GM12878 (cell line): ENCODE measurements at regions not wholly inside any gene's neighbourhood (a gene's known extent, or its start where the extent isn't known, plus 50 kb on each side); places are given as distances from the start of the nearest gene placed in this dataset.

Experiments
- ATAC-seq: fragments of 200-7000 bp; cut with Tn5 transposase; 3 replicates; pipeline ENCODE4 v1.9.1; 2020; ENCODE audit warnings: mild to moderate bottlenecking, moderate library complexity
- BruUV-seq: library from RNA; stranded (reverse); fragments of 400-500 nt; replicated peaks from 2 replicates; lab custom pipeline; 2021; lab: Mats Ljungman, UMichigan
- CTCF ChIA-PET: fragments of 300-600 bp; sonication (Branson Sonifier 250); formaldehyde crosslinking; extraction: SDS; loops from one replicate; lab custom pipeline; 2021; ENCODE audit warnings: inconsistent platforms; lab: Yijun Ruan, JAX
- POLR2A ChIA-PET: fragments of 350-600 bp; formaldehyde crosslinking; extraction: SDS; loops from one replicate; lab custom pipeline; 2021; ENCODE audit warnings: inconsistent platforms; lab: Charles Lee
- RAD21 ChIA-PET: fragments of 300-600 bp; sonication (Branson Sonifier 250); formaldehyde crosslinking; loops from one replicate; lab custom pipeline; 2023; ENCODE audit warnings: antibody characterized with exemption; ENCODE audit not compliant: unreplicated experiment; lab: Charles Lee
- SMC1A ChIA-PET: fragments of 300-600 bp; sonication (Branson Sonifier 250); formaldehyde crosslinking; loops from one replicate; lab custom pipeline; 2023; ENCODE audit not compliant: unreplicated experiment, uncharacterized antibody; lab: Charles Lee
- DNase-seq: peaks from one replicate; pipeline ENCODE4 v3.0.0-alpha.2; 2011; ENCODE audit warnings: low read depth, low spot score
- FAIRE-seq: peaks from 3 replicates; lab custom pipeline; 2011; peaks lifted over from hg19 to GRCh38; lab: Jason Lieb, UNC
- H2AFZ ChIP-seq: 2 replicates; pipeline ENCODE4 v1.6.0; 2011; ENCODE audit warnings: low read depth, low read length, control low read depth; ENCODE audit not compliant: control insufficient read depth
- H3K27ac ChIP-seq: 2 replicates; pipeline ENCODE4 v1.5.1; 2011; ENCODE audit warnings: control low read depth; ENCODE audit not compliant: control insufficient read depth, insufficient read depth
- H3K27me3 ChIP-seq, 2 experiments: replicated peaks in 1 of 2; 2 replicates each; pipeline versions ENCODE4 v1.6.0 to v1.6.1; 2011; ENCODE audit warnings: low read length in 1 of 2; ENCODE audit not compliant: control insufficient read depth in 2 of 2, insufficient read depth in 2 of 2
- H3K36me3 ChIP-seq, 2 experiments: 2 replicates each; pipeline ENCODE4 v1.5.1; 2011; ENCODE audit warnings: low read length in 1 of 2; ENCODE audit not compliant: control insufficient read depth in 2 of 2, insufficient read depth in 2 of 2
- H3K4me1 ChIP-seq: 2 replicates; pipeline ENCODE4 v1.6.1; 2011; ENCODE audit warnings: mild to moderate bottlenecking, low read length, moderate library complexity, mixed read lengths; ENCODE audit not compliant: control insufficient read depth, insufficient read depth
- H3K4me2 ChIP-seq: 2 replicates; pipeline ENCODE4 v1.6.0; 2011; ENCODE audit warnings: control low read depth; ENCODE audit not compliant: control insufficient read depth, insufficient read depth
- H3K4me3 ChIP-seq: fragments of 200-600 bp; sonication (generic); 2 replicates; pipeline ENCODE4 v1.5.1; 2016
- H3K79me2 ChIP-seq: 2 replicates; pipeline ENCODE4 v1.6.0; 2011; ENCODE audit warnings: low read length; ENCODE audit not compliant: control insufficient read depth, insufficient read depth
- H3K9ac ChIP-seq: 2 replicates; pipeline ENCODE4 v1.8.0; 2011; ENCODE audit warnings: low read length, control low read depth, mixed read lengths; ENCODE audit not compliant: control insufficient read depth, insufficient read depth
- H3K9me3 ChIP-seq: replicated peaks from 3 replicates; pipeline ENCODE4 v1.5.1; 2011; ENCODE audit warnings: mild to moderate bottlenecking, low read length; ENCODE audit not compliant: control insufficient read depth, insufficient read depth
- H4K20me1 ChIP-seq: 2 replicates; pipeline ENCODE4 v1.6.0; 2011; ENCODE audit not compliant: control insufficient read depth, insufficient read depth
- CHD4 ChIP-seq: fragments of 200-600 bp; sonication (generic); IDR thresholded peaks from 2 replicates; pipeline ENCODE4 v1.6.1; 2016; ENCODE audit warnings: mild to moderate bottlenecking
- CREB1 ChIP-seq: IDR thresholded peaks from 2 replicates; pipeline ENCODE4 v1.6.1; 2012; ENCODE audit warnings: low read depth, mild to moderate bottlenecking, inconsistent platforms
- ESRRA ChIP-seq: IDR thresholded peaks from 2 replicates; pipeline ENCODE4 v1.6.1; 2012; ENCODE audit warnings: mild to moderate bottlenecking, low read length, improper control_type of control experiment
- FOS ChIP-seq: IDR thresholded peaks from 3 replicates; pipeline ENCODE4 v1.6.1; 2011; ENCODE audit warnings: borderline replicate concordance; ENCODE audit not compliant: insufficient read length; ENCODE audit errors: extremely low read depth
- HDGF ChIP-seq: fragments of 450-650 bp; IDR thresholded peaks from 2 replicates; pipeline ENCODE4 v1.6.1; 2016; ENCODE audit warnings: antibody characterized with exemption
- LARP7 ChIP-seq: fragments of 450-650 bp; IDR thresholded peaks from 2 replicates; pipeline ENCODE4 v1.6.1; 2017; ENCODE audit warnings: mild to moderate bottlenecking
- NBN ChIP-seq: fragments of 450-650 bp; IDR thresholded peaks from 2 replicates; pipeline ENCODE4 v1.6.1; 2016
- NFIC ChIP-seq: IDR thresholded peaks from 2 replicates; pipeline ENCODE4 v1.6.1; 2012; ENCODE audit warnings: low read depth, mild to moderate bottlenecking, inconsistent platforms, low read length, moderate library complexity
- SMARCA5 ChIP-seq: fragments of 450-650 bp; IDR thresholded peaks from 2 replicates; pipeline ENCODE4 v1.6.1; 2017; ENCODE audit warnings: mild to moderate bottlenecking
- SP1 ChIP-seq: IDR thresholded peaks from one replicate; pipeline ENCODE4 v1.6.1; 2011; ENCODE audit warnings: low read depth, low read length
- STAT3 ChIP-seq: IDR thresholded peaks from 2 replicates; pipeline ENCODE4 v1.6.1; 2011; ENCODE audit warnings: low read depth, low read length, improper control_type of control experiment
- TCF12 ChIP-seq: IDR thresholded peaks from 2 replicates; pipeline ENCODE4 v1.6.1; 2011; ENCODE audit warnings: low read depth, mild to moderate bottlenecking, low read length
- ZNF217 ChIP-seq: fragments of 450-650 bp; IDR thresholded peaks from 2 replicates; pipeline ENCODE4 v1.6.1; 2017; ENCODE audit warnings: antibody characterized with exemption, mild to moderate bottlenecking
- WGBS: methylation state at CpG from one replicate; pipeline ENCODE4 v1.1.6; 2016; ENCODE audit warnings: low lambda C conversion rate; ENCODE audit not compliant: insufficient replicate concordance, insufficient coverage; ENCODE audit errors: missing lambda C conversion rate; 5-methylcytosine and 5-hydroxymethylcytosine counted together
- in situ Hi-C: fragments of 300-500 bp; cut with MboI; formaldehyde crosslinking; loops from 9 replicates; pipeline ENCODE4 v1.14.3; 2018; ENCODE audit warnings: mixed read lengths
- intact Hi-C: fragments of 100-400 bp; cut with micrococcal nuclease; formaldehyde crosslinking; loops from one replicate; pipeline ENCODE4 v1.14.2; 2022; ENCODE audit not compliant: unreplicated experiment
- TF ChIP-seq, protein P1 (sequence below): fragments of 450-650 bp; IDR thresholded peaks from 2 replicates; pipeline ENCODE4 v1.6.1; 2016; ENCODE audit warnings: mild to moderate bottlenecking
- TF ChIP-seq, protein P2 (sequence below): IDR thresholded peaks from 2 replicates; pipeline ENCODE4 v1.6.1; 2011; ENCODE audit warnings: borderline replicate concordance, low read depth, mild to moderate bottlenecking, moderate library complexity, low read length; ENCODE audit not compliant: insufficient read depth, poor library complexity, severe bottlenecking
- TF ChIP-seq, protein P3 (sequence below): IDR thresholded peaks from 2 replicates; pipeline ENCODE4 v1.6.1; 2012; ENCODE audit warnings: low read depth, low read length, improper control_type of control experiment

DNA sequence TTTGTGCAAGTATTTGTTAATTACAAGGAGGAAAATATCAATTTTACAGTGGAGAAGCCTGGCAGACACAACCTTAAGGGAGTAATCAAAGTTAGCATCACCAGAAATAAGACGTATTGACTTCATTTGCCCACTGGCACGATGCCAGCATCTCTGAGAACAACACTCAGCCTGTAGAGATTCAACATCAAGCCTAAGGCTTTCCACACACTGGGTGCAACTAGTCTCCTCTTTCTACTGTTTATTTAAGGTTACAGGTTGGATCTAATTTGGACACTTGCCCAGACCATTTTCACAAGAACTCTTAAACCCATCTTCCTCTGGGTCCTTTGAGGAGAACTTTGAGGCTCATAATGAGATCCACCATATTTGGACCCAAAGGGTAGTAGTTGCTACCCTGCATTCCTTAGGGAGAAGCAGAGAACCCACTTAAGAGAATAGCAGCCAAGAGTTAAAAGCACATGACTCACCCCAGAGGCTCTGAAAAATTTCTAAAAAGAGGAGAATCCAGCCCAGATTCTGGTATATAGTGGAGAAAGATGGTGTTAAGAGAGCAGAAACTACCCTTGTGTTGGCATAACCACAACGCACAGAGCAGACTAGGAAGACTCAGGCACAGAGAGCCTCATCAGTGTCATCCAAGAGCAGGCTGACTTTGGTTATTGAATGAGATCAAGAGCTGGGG, 97.3 kb downstream of the CCDC71L start:
- no peak overlapping the region for H3K27ac ChIP-seq
- ChIA-PET POLR2A (no interaction called here), SMC1A (interaction anchor here (1.0 kb wide), 1 partner anchor 10 kb away, joined by 3 read pairs; no protein-coding TSS in a partner anchor)
- no peak overlapping the region for H3K4me3 ChIP-seq
- in situ Hi-C loops (no loop called here), intact Hi-C loops (no loop called here)
- H4K20me1 ChIP-seq: no peaks in the 10 kb centered on the region
- H3K36me3 ChIP-seq: no peaks in the 10 kb centered on the region
- H3K4me1 ChIP-seq: peaks cover 7% of the 10 kb centered on the region; the same call in 1 of the 2 replicates
- no peak overlapping the region for H2AFZ ChIP-seq
- H3K9me3 ChIP-seq: no peaks in the 10 kb centered on the region; the same call in 2 of the 3 replicates
- H3K9ac ChIP-seq: no peak overlapping the region
- DNase-seq (no peak), ATAC-seq (no peak)
- BruUV-seq: no TSS peak
- WGBS: 81% methylated on average over 3 of the region's 3 CpGs
- no peaks in the 10 kb centered on the region for H3K79me2 ChIP-seq
- TF ChIP-seq HDGF: no peak
- no peak for TF ChIP-seq SMARCA5
- TF ChIP-seq NBN: no peak
- TF ChIP-seq FOS: no peak
- no peak for TF ChIP-seq SP1
- TF ChIP-seq, protein P1, sequence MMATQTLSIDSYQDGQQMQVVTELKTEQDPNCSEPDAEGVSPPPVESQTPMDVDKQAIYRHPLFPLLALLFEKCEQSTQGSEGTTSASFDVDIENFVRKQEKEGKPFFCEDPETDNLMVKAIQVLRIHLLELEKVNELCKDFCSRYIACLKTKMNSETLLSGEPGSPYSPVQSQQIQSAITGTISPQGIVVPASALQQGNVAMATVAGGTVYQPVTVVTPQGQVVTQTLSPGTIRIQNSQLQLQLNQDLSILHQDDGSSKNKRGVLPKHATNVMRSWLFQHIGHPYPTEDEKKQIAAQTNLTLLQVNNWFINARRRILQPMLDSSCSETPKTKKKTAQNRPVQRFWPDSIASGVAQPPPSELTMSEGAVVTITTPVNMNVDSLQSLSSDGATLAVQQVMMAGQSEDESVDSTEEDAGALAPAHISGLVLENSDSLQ: no peak
- TF ChIP-seq, protein P2, sequence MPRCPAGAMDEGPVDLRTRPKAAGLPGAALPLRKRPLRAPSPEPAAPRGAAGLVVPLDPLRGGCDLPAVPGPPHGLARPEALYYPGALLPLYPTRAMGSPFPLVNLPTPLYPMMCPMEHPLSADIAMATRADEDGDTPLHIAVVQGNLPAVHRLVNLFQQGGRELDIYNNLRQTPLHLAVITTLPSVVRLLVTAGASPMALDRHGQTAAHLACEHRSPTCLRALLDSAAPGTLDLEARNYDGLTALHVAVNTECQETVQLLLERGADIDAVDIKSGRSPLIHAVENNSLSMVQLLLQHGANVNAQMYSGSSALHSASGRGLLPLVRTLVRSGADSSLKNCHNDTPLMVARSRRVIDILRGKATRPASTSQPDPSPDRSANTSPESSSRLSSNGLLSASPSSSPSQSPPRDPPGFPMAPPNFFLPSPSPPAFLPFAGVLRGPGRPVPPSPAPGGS: no peak
- TF ChIP-seq ESRRA: no peak
- TF ChIP-seq TCF12: no peak
- no peak for TF ChIP-seq CREB1
- TF ChIP-seq, protein P3, sequence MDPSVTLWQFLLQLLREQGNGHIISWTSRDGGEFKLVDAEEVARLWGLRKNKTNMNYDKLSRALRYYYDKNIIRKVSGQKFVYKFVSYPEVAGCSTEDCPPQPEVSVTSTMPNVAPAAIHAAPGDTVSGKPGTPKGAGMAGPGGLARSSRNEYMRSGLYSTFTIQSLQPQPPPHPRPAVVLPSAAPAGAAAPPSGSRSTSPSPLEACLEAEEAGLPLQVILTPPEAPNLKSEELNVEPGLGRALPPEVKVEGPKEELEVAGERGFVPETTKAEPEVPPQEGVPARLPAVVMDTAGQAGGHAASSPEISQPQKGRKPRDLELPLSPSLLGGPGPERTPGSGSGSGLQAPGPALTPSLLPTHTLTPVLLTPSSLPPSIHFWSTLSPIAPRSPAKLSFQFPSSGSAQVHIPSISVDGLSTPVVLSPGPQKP: no peak
- no peak for TF ChIP-seq NFIC
- TF ChIP-seq LARP7: no peak
- no peak for TF ChIP-seq CHD4
- TF ChIP-seq STAT3: no peak
- no peak for TF ChIP-seq ZNF217
- TF ChIP-seq, all 136 proteins: peak for 0
- H3K4me2 ChIP-seq: no peak overlapping the region
- no peak for FAIRE-seq
- H3K27me3 ChIP-seq: no peaks in the 10 kb centered on the region
- ChIA-PET RAD21 (no interaction called here), CTCF (no interaction called here)
